SKM-1 treated with dmso at 0.1 percent for 144 hours (cell line): ENCODE measurements at regions not wholly inside any gene's neighbourhood (a gene's known extent, or its start where the extent isn't known, plus 50 kb on each side); places are given as distances from the start of the nearest gene placed in this dataset.

Source experiments
- DNase-seq: peaks from one replicate; lab custom pipeline; 2025; ENCODE audit not compliant: unreplicated experiment; lab: John Stamatoyannopoulos, UW

GRCh38 chr18:11279461-11279860 lies 130.1 kb upstream of the PIEZO2 start:
- DNase-seq = no peak

- no peak for DNase-seq
Measured at GRCh38 chr18:11276678-11277077, 127.3 kb upstream of the PIEZO2 start.

GRCh38 chr18:11274144-11274794 lies 124.9 kb upstream of the PIEZO2 start:
- no peak for DNase-seq

DNA sequence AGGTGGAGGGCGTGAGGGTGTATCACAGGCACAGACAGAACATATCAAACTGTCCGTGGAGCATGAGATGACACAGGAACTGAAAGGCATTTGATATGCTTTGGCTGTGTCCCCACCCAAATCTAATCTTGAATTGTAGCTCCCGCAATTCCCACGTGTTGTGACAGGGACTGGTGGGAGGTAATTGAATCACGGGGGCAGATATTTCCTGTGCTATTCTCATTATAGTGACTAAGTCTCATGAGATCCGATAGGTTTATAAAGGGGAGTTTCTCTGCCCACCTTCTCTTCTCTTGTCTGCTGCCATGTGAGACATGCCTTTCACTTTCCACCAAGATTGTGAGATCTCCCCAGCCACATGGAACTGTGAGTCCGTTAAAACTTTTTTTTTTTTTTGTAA lies 123.1 kb upstream of the PIEZO2 start:
- no peak for DNase-seq

- no peak for DNase-seq
Measured at GRCh38 chr18:11271954-11272353, 122.6 kb upstream of the PIEZO2 start.

GRCh38 chr18:11269257-11269656 lies 119.9 kb upstream of the PIEZO2 start:
- DNase-seq = no peak

DNA sequence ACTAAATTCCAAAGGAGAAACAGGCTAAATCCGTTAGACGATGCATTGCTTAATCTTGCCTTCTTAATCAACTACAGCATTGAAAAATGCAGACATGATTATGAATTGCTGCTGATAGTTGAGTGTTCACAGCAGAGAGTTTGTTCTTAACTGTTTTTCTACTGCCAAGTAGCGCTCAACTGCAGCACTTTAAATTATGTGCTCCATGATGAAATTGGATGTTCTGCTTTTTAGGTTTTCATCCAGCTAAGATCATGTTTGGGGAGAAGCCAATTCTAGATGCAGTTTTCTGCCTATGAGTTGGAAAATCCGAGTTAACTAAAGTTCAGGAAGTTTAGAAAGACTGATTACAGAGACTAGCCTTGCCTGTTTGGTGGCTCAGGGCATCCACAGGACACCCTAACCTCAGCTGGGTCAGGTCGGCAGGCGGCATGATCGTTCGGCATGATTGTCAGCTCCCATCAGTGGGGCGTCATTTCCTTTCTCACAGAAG lies 119.4 kb upstream of the PIEZO2 start:
- DNase-seq = no peak

DNA sequence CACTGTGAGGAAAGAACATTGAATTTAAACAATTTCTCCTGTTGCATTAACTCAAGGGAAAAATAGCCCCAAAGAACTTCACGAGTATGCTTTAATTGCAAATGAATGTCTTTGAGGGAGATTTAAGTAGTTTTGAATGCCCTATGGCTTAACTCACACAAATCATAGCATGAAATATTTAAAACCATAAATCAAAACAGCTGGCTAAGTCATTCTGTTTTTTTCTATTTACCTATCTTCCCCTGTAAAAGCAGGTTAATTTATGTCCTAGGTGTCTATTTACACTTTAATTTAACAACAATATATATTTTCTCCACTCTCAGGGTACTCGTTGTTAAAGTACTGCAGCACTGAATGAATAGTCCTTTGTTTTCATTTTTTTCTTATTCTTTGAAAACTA lies 118.8 kb upstream of the PIEZO2 start:
- no peak for DNase-seq

DNA sequence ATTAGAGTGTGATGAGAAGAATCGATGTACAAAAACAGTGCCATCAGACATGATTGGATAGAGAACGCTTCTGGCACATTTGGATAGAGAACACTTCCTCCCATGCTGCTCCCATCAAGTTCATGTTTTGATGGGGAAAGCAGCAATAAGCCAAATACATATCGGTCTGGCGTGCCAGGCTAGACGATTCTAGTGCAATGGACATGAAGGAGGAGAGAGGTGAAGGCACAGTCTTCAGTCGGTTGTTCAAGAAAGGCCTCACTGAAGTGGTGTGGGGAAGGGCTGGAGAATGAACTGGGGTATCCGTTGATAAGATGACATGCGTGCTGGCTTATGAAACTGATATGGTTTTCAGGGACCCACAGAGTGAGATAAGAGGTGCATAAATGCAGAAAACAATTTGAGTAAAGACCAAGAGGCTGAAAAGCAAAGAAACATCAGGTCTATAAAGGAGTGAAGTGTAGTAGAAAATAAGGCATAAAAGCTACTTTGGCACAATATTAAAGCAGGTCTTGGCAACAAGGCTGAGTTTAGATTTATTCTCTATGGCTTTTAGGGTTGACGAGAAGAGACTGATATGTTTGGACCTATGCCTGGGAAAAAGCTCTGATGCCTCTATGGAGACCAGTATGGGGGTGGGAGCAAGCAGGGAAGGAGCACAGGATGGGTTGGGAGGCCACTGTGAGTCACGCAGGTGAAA lies 117.6 kb upstream of the PIEZO2 start:
- no peak for DNase-seq

DNA sequence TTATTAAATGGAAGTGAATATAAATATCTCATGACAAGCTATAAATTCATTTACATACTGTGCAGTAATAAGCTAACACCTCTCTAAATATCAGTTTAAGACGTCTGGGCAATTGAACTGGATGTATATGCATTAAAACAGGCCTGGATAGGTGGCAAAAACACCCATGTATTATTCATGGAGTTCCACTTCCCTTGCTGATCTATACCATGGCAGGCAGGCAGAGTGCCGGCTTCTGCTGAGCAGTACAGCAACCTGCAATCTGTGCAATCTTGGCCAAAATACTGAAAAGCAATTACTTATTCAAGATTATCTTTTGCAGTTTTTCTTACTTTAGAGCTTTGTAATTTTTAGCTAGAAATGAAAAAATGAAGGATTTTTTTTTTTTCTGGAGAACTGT lies 112.1 kb upstream of the PIEZO2 start:
- no peak for DNase-seq

DNA sequence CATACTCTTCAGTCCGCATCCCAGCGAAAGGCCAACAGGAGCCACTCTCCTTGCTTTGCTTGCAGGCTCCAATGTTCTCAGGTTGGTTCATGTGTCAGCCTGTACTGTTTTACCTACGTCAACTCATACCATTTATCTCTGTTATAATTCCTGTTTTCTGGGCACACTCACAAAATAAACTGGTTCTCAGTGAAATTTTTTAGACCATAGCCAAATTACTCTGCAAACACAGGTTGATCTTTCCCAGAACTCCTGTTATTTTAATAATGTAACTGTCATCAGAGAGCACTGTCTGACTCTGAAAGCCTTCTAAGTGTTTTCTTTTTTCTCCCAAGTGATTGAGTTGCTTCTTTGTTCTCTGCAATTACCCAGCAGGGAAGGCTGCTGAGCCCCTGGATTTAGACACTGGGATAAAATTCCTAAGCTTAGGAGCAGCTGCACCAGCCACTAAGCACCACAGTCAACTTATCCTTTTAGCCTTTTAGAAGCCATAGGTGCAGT lies 111.6 kb upstream of the PIEZO2 start:
- DNase-seq = no peak

DNA sequence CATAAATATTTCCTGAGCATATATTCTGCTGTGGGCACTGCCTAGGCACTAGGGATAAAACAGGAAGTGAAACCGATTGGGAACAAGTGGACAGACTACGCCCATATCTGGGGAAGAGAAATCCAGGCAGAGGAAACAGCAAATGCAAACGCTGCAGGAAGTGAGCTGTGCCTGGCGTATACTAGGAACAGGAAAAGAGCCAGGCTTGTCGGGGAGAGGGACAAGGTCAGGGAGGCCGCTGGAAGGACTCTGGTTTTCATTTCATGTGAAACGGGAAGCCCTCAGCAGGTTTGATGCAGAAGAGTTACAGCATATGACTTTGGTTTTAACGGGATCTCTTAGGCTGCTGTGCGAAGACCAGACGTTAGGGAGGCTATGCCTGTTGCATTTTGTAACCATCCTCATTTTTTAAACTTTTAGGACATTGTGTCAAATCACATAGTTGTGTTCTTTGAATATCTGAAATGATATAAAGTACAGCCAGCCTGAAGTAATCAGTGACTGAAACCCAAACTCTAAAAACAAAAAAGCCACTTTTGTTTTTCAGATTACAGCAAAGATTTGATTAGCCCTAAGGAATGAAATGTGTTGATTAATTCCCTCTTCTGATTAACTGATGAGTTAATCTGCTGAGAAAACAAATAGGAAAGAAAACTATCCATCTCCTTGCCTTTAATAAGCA lies 110.2 kb upstream of the PIEZO2 start:
- peak; percentile 31 for DNase-seq

DNA sequence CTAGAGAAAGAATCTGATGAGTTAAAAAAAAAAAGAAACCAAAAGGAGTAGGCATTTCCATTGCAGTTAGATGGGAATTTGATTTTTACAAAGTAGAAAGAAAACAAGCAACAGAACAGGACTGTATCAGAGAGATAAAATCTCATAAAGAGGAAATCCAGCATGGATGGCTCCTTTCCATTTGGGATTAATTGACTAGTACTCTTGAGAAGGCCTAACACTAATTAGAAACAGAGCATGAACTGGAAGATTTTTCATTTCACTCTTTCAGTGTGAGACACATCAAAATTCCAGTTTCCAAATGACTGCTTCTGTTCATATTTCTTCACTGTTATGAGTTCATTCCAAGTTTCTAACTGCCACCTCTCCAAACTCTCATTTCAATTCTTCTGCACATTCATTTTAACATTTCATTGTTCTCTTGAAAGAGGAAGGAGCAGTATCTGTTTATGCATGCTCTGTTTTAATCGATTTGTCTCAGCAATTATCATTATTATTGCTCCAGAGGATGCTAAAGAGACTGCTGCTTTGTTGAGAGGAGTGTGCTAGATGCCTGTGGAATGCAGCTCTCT lies 108.8 kb upstream of the PIEZO2 start:
- no peak for DNase-seq

DNA sequence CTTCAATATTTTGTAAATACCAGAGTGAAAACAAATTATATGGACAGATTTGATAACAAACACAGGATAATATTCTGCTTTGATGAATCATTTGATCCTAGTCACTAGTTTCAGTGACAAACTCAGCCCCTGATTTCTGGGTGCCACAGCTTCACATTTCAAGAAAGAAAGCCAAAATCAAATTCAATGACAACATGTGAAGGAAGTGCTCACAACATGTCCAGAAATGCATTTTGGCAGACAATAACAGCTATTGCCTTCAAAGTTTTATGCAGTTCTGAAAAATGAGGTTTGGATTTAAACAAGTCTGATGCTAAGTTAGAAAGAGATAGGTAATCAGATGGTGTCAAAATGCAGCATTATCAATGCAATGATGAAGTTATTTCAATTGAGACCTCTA lies 106.9 kb upstream of the PIEZO2 start:
- DNase-seq = no peak

GRCh38 chr18:11251891-11252270 lies 102.5 kb upstream of the PIEZO2 start:
- peak; percentile 27 for DNase-seq

DNA sequence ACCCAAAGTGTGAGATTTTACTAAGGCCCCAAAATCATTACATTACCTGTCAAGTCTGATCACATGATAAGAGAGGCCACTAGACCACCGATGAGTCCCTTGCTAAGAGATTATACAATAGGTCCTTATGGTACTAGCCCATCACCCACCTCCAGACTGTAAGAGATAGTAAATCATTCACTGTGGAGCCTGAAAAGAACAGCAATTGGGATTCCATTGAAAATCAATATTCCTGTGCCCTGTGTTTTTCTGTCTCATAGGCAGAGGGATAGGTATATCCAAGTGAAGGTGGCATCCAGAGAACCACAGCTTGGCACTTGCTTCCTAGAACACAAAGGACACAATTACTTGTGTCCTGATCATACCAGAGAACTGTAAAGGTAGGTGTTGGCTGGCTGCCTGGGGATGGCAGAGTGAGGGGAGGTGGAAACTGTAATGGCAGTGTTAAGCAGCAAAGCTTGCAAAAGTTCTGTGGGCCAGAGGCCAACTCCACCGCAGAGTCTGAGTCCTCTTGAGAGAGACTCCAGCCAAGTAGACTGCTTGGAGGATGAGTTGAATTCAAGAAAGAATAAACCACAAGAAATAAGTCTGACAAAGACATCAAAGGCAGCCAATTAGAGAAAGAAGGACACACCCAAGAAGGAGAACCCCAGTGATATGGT lies 102.0 kb upstream of the PIEZO2 start:
- DNase-seq = peak; percentile 27

DNA sequence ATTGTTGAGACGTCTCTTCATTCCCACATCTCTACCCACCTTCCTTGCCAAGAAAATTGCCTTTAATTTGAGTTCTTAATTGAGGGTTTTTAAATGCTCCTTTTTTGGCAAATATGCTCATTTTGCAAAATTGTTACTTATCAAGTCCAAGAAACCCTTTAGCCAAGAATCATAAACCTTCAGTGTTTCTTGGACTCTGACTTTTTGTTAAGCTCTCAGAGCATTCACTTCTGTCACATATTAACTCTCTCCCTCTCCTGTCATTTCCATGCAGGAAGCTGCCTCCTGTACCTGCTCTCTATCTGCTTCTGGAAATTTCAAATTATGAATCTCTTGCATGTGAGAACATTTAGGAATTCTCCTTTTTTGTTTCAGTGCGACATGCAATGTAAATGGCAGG lies 100.0 kb upstream of the PIEZO2 start:
- DNase-seq = no peak

- DNase-seq = no peak
Measured at GRCh38 chr18:11247381-11247970, 98.1 kb upstream of the PIEZO2 start.

- DNase-seq = no peak
Measured at GRCh38 chr18:11246495-11247300, 97.3 kb upstream of the PIEZO2 start.

- DNase-seq = no peak
Measured at GRCh38 chr18:11245879-11246278, 96.5 kb upstream of the PIEZO2 start.
